K562 (cell line): ENCODE measurements at regions not wholly inside any gene's neighbourhood (a gene's known extent, or its start where the extent isn't known, plus 50 kb on each side); places are given as distances from the start of the nearest gene placed in this dataset.

ENCODE experiments used
- ATAC-seq: fragments of 200-7000 bp; cut with Tn5 transposase; 3 replicates; pipeline ENCODE4 v1.9.1; 2020; ENCODE audit warnings: moderate library complexity
- BruUV-seq: library from RNA; stranded (reverse); fragments of 400-500 nt; replicated peaks from 2 replicates; lab custom pipeline; 2021; lab: Mats Ljungman, UMichigan
- CTCF ChIA-PET: fragments of 300-600 bp; formaldehyde crosslinking; extraction: SDS; loops from one replicate; lab custom pipeline; 2021; ENCODE audit warnings: low intra/inter-chr PET ratio; lab: Yijun Ruan, JAX
- POLR2A ChIA-PET: fragments of 300-600, 350-650 bp; sonication (Branson Sonifier 250); formaldehyde crosslinking; extraction: SDS; loops from one replicate; lab custom pipeline; 2021; ENCODE audit warnings: antibody characterized with exemption, inconsistent platforms; lab: Yijun Ruan, JAX
- DNase-seq, 4 experiments: peaks; one replicate each; pipeline versions ENCODE4 v3.0.0 to v3.0.0-alpha.2; 2011 to 2018; ENCODE audit warnings: low spot score in 3 of 4, mixed read lengths in 3 of 4; ENCODE audit errors: extremely low read depth in 1 of 4
- FAIRE-seq: peaks from 2 replicates; lab custom pipeline; 2011; peaks lifted over from hg19 to GRCh38; lab: Jason Lieb, UNC
- H2AFZ ChIP-seq: 2 replicates; pipeline ENCODE4 v1.6.0; 2011; ENCODE audit warnings: low read depth, low read length, control low read depth, inconsistent platforms
- H3K27ac ChIP-seq: fragments of 200-600 bp; 3 replicates; pipeline ENCODE4 v1.8.0; 2011; ENCODE audit warnings: low read depth, mild to moderate bottlenecking, control low read depth, inconsistent platforms, low read length, moderate library complexity, mixed read lengths; ENCODE audit errors: extremely low read depth
- H3K27me3 ChIP-seq, 2 experiments: fragments of 300-600 bp in 1 of 2; 2 replicates in 1 of 2; 3 replicates in 1 of 2; pipeline versions ENCODE4 v1.6.0 to v1.8.0; 2011; ENCODE audit warnings: inconsistent platforms in 2 of 2, low read length in 2 of 2, mild to moderate bottlenecking in 1 of 2, mixed read lengths in 1 of 2, moderate library complexity in 1 of 2; ENCODE audit not compliant: control insufficient read depth in 2 of 2, insufficient read depth in 2 of 2
- H3K36me3 ChIP-seq: fragments of 300-600 bp; 3 replicates; pipeline ENCODE4 v1.8.0; 2011; ENCODE audit warnings: mild to moderate bottlenecking, low read length, inconsistent platforms; ENCODE audit not compliant: control insufficient read depth, insufficient read depth
- H3K4me1 ChIP-seq, 2 experiments: fragments of 200-600 bp in 1 of 2; replicated peaks in 1 of 2; 2 replicates in 1 of 2; 3 replicates in 1 of 2; pipeline versions ENCODE4 v1.5.1 to v1.8.0; 2011; ENCODE audit warnings: inconsistent platforms in 2 of 2, low read length in 2 of 2, mild to moderate bottlenecking in 1 of 2, mixed read lengths in 1 of 2, moderate library complexity in 1 of 2; ENCODE audit not compliant: control insufficient read depth in 2 of 2, insufficient read depth in 2 of 2
- H3K4me2 ChIP-seq: 2 replicates; pipeline ENCODE4 v1.6.1; 2011; ENCODE audit warnings: low read length, control low read depth, inconsistent platforms, mixed read lengths; ENCODE audit not compliant: insufficient read depth
- H3K4me3 ChIP-seq: fragments of 200-600 bp; sonication (generic), shearing (Covaris generic); 2 replicates; pipeline ENCODE4 v1.5.1; 2016; ENCODE audit warnings: control low read depth, inconsistent platforms
- H3K79me2 ChIP-seq: fragments of 200-600 bp; 3 replicates; pipeline ENCODE4 v1.8.0; 2011; ENCODE audit warnings: low read length, inconsistent platforms; ENCODE audit not compliant: control insufficient read depth, insufficient read depth
- H3K9ac ChIP-seq, 2 experiments: 2 replicates each; pipeline versions ENCODE4 v1.6.0 to v1.6.1; 2011; ENCODE audit warnings: low read depth in 2 of 2, low read length in 2 of 2, control low read depth in 1 of 2, inconsistent platforms in 1 of 2, mild to moderate bottlenecking in 1 of 2, mixed read lengths in 1 of 2; ENCODE audit not compliant: insufficient read depth in 1 of 2
- H3K9me1 ChIP-seq: one replicate; pipeline ENCODE4 v1.6.0; 2011; ENCODE audit warnings: inconsistent platforms, mild to moderate bottlenecking, low read length, moderate library complexity; ENCODE audit not compliant: control insufficient read depth, insufficient read depth
- H3K9me3 ChIP-seq: replicated peaks from 2 replicates; pipeline ENCODE4 v1.5.1; 2011; ENCODE audit warnings: low read depth, low read length, inconsistent platforms; ENCODE audit not compliant: control insufficient read depth, insufficient read depth
- H4K20me1 ChIP-seq: replicated peaks from 2 replicates; pipeline ENCODE4 v1.6.1; 2011; ENCODE audit warnings: low read length, inconsistent platforms, mixed read lengths; ENCODE audit not compliant: control insufficient read depth, insufficient read depth
- ARID3B ChIP-seq: fragments of 250-450 bp; sonication (Bioruptor Pico); IDR thresholded peaks from 2 replicates; pipeline ENCODE4 v1.4.0; 2020; ENCODE audit warnings: borderline replicate concordance
- E2F3 ChIP-seq: fragments of 250-450 bp; sonication (Bioruptor Pico); IDR thresholded peaks from 2 replicates; pipeline ENCODE4 v1.4.0; 2020; ENCODE audit warnings: mild to moderate bottlenecking
- ELF2 ChIP-seq: fragments of 250-450 bp; sonication (Bioruptor Pico); IDR thresholded peaks from 2 replicates; pipeline ENCODE4 v1.5.0; 2021; ENCODE audit warnings: mild to moderate bottlenecking
- FOXM1 ChIP-seq, 2 experiments: fragments of 450-650 bp in 1 of 2; sonication (generic) in 1 of 2; formaldehyde crosslinking in 1 of 2; IDR thresholded peaks; 2 replicates each; pipeline versions ENCODE4 v1.6.1 to v1.9.0; 2017 to 2022; ENCODE audit warnings: low read depth in 2 of 2, mild to moderate bottlenecking in 2 of 2, missing genetic modification reagents in 1 of 2, moderate library complexity in 1 of 2
- KAT7 ChIP-seq: sonication (generic); formaldehyde crosslinking; IDR thresholded peaks from 2 replicates; pipeline ENCODE4 v1.8.0; 2022; ENCODE audit warnings: missing genetic modification reagents, mild to moderate bottlenecking, borderline replicate concordance
- MCM2 ChIP-seq: fragments of 450-650 bp; IDR thresholded peaks from 2 replicates; pipeline ENCODE4 v1.6.1; 2017; ENCODE audit warnings: low read depth, mild to moderate bottlenecking
- ZBTB17 ChIP-seq: fragments of 450-650 bp; formaldehyde crosslinking; IDR thresholded peaks from 2 replicates; pipeline ENCODE4 v1.4.0; 2020; ENCODE audit warnings: mild to moderate bottlenecking
- ZKSCAN8 ChIP-seq: fragments of 200-800 bp; sonication (Bioruptor generic); IDR thresholded peaks from 2 replicates; pipeline ENCODE4 v1.6.1; 2016; ENCODE audit warnings: missing genetic modification characterization, missing compliant biosample characterization
- WGBS: fragments of 100-300 bp; shearing (Covaris generic); methylation state at CpG from one replicate; pipeline ENCODE4 v1.1.6; 2016; ENCODE audit warnings: low coverage, mixed read lengths; ENCODE audit not compliant: insufficient coverage; ENCODE audit errors: missing lambda C conversion rate; 5-methylcytosine and 5-hydroxymethylcytosine counted together
- in situ Hi-C: fragments of 300-500 bp; cut with MboI; formaldehyde crosslinking; loops from 4 replicates; pipeline ENCODE4 v1.15.0; 2018; ENCODE audit warnings: inconsistent platforms, mixed read lengths
- intact Hi-C: fragments of 100-400 bp; cut with micrococcal nuclease; formaldehyde crosslinking; loops from 2 replicates; pipeline ENCODE4 v1.14.2; 2022
- TF ChIP-seq, protein P1 (sequence below), 2 experiments: fragments of 450-650 bp; IDR thresholded peaks; 2 replicates each; pipeline ENCODE4 v1.6.1; 2016; ENCODE audit warnings: mild to moderate bottlenecking in 2 of 2, borderline replicate concordance in 1 of 2, low read depth in 1 of 2, moderate library complexity in 1 of 2

GRCh38 chr13:73556128-73556527, 497.3 kb downstream of the KLF5 start:
- H3K36me3 ChIP-seq: no peaks in the 10 kb centered on the region
- DNase-seq (no peak), FAIRE-seq (no peak), ATAC-seq (no peak)
- no peaks in the 10 kb centered on the region for H3K9me1 ChIP-seq
- in situ Hi-C loops: no loop called here
- BruUV-seq: no TSS peak
- no peak overlapping the region for H3K27ac ChIP-seq
- H2AFZ ChIP-seq: no peak overlapping the region
- no peaks in the 10 kb centered on the region for H3K27me3 ChIP-seq
- H3K9me3 ChIP-seq: no peaks in the 10 kb centered on the region
- no peak overlapping the region for H3K9ac ChIP-seq
- no peaks in the 10 kb centered on the region for H3K4me1 ChIP-seq
- H3K4me3 ChIP-seq: no peak overlapping the region
- intact Hi-C loops: no loop called here
- H3K4me2 ChIP-seq: no peak overlapping the region
- H4K20me1 ChIP-seq: no peaks in the 10 kb centered on the region
- H3K79me2 ChIP-seq: no peaks in the 10 kb centered on the region
- POLR2A ChIA-PET: no interaction called here
- no peak for TF ChIP-seq E2F3 (CRISPR knock-in tag)
- no peak for TF ChIP-seq ELF2 (CRISPR knock-in tag)
- TF ChIP-seq ZBTB17 (CRISPR knock-in tag): no peak
- no peak for TF ChIP-seq MCM2
- TF ChIP-seq, protein P1, sequence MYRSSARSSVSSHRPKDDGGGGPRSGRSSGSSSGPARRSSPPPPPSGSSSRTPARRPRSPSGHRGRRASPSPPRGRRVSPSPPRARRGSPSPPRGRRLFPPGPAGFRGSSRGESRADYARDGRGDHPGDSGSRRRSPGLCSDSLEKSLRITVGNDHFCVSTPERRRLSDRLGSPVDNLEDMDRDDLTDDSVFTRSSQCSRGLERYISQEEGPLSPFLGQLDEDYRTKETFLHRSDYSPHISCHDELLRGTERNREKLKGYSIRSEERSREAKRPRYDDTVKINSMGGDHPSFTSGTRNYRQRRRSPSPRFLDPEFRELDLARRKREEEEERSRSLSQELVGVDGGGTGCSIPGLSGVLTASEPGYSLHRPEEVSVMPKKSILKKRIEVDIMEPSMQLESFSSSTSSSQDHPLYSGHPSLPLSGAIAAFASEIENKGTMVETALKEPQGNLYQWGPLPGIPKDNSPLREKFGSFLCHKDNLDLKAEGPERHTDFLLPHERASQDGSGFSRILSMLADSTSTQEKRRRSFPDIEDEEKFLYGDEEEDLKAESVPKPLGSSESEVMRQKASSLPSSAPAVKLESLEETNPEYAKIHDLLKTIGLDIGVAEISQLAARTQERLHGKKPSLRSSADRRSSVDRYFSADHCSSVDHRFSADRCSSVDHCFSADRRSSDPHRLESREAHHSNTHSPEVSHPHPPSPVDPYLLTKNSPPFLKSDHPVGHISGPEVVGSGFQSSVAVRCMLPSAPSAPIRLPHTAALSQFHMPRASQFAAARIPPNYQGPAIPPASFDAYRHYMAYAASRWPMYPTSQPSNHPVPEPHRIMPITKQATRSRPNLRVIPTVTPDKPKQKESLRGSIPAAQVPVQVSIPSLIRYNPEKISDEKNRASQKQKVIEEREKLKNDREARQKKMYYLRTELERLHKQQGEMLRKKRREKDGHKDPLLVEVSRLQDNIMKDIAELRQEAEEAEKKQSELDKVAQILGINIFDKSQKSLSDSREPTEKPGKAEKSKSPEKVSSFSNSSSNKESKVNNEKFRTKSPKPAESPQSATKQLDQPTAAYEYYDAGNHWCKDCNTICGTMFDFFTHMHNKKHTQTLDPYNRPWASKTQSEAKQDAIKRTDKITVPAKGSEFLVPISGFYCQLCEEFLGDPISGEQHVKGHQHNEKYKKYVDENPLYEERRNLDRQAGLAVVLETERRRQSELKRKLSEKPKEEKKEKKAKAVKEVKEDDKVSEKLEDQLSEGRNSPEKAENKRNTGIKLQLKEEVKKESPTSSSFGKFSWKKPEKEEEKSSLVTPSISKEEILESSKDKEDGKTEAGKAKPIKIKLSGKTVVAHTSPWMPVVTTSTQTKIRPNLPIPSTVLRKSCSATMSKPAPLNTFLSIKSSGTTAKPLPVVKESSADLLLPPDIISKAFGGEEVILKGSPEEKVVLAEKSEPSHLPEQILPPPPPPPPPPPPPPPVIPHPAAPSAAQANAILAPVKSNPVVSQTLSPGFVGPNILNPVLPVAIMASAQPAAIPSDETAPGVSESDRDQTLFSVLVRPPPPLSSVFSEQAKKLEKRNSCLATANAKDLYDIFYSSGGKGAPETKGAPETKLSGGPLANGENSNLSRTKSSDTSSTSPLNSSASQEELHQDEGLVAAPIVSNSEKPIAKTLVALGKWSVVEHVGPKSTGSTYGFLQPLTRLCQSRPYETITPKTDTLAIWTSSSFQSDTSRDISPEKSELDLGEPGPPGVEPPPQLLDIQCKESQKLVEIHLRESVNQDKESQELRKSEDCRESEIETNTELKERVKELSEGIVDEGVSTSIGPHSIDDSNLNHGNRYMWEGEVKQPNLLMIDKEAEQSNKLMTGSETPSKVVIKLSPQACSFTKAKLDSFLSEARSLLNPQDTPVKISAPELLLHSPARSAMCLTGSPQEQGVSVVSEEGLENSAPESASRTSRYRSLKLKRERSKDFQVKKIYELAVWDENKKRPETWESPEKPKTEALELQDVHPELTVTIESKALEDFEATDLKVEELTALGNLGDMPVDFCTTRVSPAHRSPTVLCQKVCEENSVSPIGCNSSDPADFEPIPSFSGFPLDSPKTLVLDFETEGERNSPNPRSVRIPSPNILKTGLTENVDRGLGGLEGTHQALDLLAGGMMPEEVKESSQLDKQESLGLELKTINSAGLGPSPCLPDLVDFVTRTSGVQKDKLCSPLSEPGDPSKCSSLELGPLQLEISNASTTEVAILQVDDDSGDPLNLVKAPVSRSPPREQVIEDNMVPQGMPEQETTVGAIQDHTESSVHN (IDR thresholded peaks at IDR 0.05; ENCODE audit: borderline replicate concordance in 1 of 2, low read depth in 1 of 2): no peak
- TF ChIP-seq FOXM1 (IDR thresholded peaks at IDR 0.05; ENCODE audit: low read depth): no peak
- TF ChIP-seq FOXM1 (CRISPR knock-in tag; IDR thresholded peaks at IDR 0.05; ENCODE audit: low read depth): no peak
- no peak for TF ChIP-seq KAT7 (CRISPR knock-in tag)
- TF ChIP-seq ZKSCAN8 (CRISPR knock-in tag): no peak
- TF ChIP-seq ARID3B (CRISPR knock-in tag): no peak
- CTCF ChIA-PET: no interaction called here
- WGBS: 0% methylated on average over 1 of the region's 2 CpGs
